GM18951 (cell line): ENCODE measurements at regions not wholly inside any gene's neighbourhood (a gene's known extent, or its start where the extent isn't known, plus 50 kb on each side); places are given as distances from the start of the nearest gene placed in this dataset.
"Not testable (repeated sequence)": the region's sequence is repeated elsewhere in the genome, so short reads cannot be mapped to it uniquely, and the experiment has no call there.

ENCODE experiments used
- POLR2A ChIP-seq: IDR thresholded peaks from 4 replicates; pipeline ENCODE4 v1.6.1; 2011; ENCODE audit warnings: mild to moderate bottlenecking; ENCODE audit not compliant: insufficient read length, insufficient read depth; ENCODE audit errors: extremely low read depth
- in situ Hi-C: fragments of 300-500 bp; cut with MboI; formaldehyde crosslinking; loops from one replicate; pipeline ENCODE4 v1.12.0; 2022; ENCODE audit warnings: low sequenced_read_pairs, mixed read lengths, inconsistent platforms; ENCODE audit not compliant: unreplicated experiment

DNA sequence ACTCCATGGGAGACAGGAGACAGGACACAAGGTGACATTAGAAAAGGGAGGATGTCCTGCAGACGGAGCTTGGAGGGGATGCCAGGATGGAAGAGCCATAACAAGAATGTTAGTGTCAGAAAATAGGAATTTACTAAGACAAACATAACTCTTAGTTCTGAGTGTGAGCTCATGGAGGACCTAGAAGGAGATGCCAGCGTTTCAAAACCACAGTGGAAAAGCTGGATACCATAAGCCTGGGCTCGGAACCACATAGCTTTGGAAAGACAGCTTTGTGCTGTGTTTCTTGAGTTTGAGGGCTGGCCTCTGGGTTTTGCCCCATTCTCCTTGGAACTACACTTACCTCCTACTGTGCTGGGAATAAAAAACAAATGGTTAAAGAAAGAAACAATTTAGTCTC is 128.4 kb downstream of the S1PR1 start:
- in situ Hi-C loops: no loop called here
- TF ChIP-seq POLR2A: no peak

DNA sequence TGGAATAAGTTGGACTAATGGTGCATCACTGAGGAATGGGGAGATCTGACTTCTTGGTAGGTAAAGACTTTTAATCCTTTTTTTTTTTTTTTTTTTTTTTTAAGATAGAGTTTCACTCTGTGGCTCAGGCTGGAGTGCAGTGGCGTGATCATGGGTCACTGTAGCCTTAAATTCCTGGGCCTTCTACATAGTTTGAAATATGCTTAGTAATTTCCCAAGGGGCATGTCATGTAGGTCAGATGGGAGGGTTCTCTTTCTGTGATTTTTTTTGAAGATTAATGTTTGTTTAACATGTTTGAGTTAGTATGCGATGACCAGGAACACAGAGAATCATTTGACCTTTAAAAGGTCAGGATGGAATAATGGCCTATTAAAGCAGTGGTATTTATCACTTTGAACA is 129.1 kb downstream of the S1PR1 start:
- TF ChIP-seq POLR2A: no peak
- in situ Hi-C loops: no loop called here

DNA sequence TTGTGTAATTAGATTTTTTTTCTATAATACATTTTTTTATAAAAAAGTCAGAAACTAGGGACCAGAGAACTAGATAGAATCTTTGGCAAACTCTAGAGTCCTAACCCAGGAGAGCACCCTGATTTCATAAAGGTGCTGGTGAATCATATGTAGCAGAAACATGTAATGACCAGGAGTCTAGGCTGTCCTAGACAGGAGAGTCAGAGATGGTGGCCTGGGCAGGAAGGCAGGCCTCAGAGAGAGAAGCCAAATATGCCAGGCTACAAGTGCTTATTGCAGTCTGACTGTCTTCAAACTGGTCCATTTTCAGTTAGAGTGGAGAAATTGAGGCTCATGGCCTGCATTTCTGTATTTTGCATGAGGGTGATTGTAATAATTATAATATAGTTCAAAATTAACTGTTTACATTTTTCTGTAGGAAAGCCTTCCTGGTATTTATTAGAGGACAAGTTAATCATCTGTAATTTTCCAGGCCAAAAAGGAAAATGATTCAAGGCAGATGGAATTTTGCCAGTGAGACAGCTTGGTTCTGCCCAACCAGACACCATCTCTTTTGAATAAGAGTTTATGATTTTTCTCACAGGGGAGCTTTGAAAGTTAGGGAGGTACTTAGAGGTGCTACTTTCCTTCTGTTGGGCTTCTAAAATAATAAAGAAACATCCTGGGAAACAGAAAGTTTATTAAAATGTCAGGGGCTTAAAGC is 129.8 kb downstream of the S1PR1 start:
- in situ Hi-C loops: no loop called here
- no peak for TF ChIP-seq POLR2A

DNA sequence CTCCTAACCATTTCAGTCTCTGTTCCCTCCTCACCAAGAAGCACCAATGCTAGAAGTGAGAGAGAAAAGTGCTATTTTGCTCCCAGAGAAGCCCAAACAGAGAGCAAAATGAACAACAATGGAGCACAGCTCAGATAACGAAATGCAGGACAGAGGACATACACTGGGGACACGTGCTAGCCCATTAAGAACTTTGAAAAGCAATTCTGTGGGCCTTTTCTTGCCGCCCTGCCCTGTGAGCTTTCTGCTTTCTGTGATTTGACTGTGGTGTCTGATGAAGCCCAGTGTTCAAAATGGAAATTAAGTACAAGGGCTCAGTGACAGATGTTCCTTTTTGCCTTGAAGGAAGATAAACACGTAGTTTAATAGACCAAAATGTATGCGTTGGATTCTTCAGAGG is 130.8 kb downstream of the S1PR1 start:
- no peak for TF ChIP-seq POLR2A
- in situ Hi-C loops: no loop called here

DNA sequence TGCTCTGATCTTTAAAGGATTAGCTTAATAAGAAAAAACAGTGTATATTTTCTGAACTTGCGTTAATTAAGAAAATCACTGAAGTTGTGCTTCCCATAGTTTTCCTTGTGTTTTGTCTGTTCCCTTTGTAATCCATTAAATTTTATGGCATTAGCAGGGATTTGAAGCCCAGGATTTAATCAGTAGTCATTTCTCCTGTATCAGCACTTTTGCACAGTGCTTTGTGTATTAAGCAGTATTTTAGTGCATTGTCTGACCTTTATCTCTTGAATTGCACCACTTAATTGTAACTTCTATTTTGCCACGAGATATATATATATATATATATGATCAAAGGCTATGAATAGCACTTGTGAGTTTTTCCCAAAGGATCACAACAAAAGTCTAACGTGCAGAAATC is 133.7 kb downstream of the S1PR1 start:
- in situ Hi-C loops: no loop called here
- no peak for TF ChIP-seq POLR2A

DNA sequence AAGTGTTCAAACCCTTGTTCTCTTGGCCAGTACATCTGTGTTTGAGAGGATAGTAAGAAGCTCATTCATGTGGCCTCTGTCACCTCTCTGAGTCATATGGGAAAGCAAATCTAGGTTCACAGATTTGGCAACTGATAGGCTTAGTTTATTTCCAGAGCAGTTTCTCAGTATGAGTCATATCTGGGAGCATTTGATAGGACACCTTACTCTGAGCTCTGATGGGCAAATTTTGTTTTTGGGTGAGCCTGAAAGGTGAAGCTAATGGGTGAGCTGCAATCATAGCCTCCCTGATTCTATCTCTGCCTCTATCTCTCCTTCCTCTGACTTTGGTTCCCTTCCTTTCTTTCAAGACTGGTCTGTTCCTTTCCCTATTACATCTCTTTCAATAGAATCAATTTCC is 134.4 kb downstream of the S1PR1 start:
- no peak for TF ChIP-seq POLR2A
- in situ Hi-C loops: no loop called here

DNA sequence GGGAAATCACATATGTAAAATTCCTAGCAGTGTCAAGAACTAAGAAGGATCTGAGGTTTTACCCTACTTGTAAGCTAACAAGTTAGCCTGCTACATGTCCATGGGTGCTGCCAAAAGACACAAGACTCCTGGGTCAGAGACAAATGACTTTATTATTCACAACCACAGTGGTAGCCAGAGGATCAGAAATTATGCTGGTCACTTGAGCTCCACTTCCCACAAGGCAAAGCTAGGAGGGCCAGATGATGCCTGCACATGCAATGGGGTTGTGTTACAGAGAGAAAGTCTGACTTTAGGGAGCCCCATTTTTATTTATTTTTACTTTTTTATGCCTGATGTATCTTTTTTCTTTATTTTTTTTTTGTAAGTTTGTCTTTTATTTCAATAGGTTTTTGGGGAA is 136.8 kb downstream of the S1PR1 start:
- TF ChIP-seq POLR2A: no peak
- in situ Hi-C loops: no loop called here

DNA sequence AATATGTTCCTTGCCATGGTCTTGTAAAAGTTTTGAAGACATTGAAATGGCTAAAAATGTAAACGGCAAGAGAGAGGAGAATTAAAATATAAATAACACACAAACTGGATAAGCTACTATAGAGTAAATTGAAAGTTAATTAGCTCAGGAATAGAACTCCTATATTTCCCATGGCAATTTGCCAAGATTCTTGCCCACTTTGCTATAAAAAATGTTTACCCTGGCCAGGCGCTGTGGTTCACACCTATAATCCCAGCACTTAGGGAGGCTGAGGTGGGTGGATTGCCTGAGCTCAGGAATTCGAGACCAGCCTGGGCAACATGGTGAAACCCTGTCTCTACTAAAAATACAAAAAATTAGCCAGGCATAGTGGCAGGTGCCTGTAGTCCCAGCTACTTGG is 138.6 kb downstream of the S1PR1 start:
- in situ Hi-C loops: not testable (repeated sequence)

DNA sequence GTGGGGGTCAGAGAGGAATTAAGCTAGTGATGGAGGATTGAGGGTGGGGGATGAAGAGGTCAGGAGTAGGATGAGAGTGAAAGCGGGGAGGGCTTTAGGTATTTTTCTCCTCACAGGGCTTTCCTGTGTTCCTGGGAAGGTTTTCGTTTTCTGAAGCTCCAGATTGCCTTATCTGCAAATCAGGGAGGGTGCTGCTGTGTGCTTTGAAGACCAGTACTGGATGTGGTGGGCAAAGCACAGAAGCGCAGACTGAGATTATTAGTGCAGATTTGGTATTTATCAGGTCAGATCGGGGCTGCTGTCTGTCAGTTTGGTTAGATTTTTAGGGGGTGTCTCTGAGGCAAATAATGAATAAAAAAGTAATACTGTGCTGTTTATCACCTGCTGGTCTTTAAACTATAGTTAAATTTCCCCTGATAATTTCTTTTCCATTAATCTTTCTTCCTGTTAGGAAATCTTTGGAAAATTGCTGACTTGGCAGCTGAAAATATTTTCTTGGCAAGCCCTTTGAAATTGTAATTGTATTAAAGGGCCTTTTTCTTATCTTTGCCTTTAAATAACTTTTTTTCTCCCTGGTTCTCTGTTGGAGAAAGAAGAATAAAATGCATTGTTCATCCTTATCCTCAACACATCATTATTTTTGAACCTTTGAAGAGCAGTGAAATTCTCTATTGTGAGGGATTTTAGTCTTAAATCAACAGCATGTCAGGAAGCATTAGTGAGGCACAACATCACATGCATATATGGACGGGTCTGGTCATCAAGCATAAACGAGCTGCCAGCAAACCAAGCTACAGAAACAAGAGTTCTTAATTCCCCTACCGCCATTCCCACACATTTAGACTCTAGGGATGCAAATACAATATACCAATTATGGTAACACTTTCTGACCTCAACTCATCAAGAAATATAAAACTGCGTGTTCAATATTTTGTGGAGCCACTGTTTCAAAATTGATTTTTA is 139.6 kb downstream of the S1PR1 start:
- in situ Hi-C loops: no loop called here
- no peak for TF ChIP-seq POLR2A

DNA sequence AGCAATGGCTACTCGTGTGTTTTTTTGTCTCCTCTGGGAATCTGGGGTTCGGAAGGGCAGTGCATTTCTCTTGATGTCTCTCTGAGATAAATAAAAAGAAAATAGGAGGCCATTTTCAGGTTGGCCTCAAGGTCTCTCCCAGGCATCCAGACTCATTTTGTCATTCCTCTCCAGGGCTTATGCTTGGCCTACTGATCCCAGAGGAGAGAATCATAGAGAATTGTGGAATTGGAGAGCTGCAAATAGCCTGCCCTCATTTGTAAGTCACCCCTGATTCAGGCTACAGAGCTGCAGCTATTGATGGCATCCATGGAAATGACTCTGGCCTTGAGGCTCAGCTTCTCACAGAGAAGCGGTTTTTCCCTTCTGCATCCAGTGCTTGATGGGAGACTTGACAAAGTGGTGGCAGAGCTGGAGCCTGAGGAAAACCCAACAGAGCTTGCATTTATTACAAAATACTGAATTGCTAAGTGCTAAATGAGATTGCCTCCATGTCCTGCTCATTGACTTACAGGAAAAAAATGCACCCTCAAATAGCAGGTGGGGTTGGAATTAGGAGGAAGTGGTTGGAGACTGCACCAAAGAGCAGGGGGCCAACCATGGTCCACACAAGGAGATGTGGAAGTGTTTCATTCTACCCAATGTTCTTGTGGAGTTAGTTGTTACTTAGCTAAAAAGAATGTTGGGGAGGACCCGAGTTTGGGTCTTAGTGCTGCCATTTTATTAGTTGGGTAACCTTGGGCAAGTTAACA is 140.4 kb downstream of the S1PR1 start:
- no peak for TF ChIP-seq POLR2A
- in situ Hi-C loops: no loop called here

DNA sequence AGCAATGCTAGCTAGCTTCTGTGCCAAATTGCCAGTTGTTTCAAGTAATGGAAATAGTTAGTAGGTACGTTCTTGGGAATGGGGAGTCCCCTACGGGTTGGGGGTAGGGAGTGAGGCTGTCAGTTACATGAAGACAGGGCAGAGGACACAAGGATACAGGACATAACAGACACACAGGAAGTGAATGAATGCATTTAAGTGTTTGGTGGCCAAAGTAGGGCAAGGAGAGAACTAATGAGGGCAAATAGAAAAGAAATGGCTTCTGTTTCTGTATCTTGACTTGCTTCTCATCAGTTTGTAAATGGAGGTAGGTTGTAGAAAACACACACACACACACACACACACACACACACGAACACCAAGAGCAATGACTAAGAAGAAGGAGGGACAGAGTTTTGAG is 142.2 kb downstream of the S1PR1 start:
- in situ Hi-C loops: no loop called here
- TF ChIP-seq POLR2A: no peak

DNA sequence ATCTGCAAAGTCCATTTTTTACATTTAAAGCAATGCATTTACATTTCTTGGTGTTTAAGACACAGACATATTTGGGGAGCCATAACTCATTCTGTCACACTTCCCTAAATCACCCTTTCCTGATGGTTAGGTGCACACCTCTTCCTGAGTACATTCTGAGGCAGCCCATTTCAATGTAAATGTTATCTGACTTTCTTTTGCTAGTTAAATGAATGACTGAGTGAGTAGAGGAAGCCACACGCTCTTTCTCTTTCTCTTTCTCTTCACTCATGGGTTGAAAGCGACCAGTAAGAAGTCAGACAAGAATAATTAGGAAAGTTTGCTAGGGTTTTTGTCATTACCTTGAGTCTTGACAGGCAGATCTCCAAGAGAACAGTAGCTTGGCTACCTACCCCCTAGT is 143.1 kb downstream of the S1PR1 start:
- no peak for TF ChIP-seq POLR2A
- in situ Hi-C loops: no loop called here

DNA sequence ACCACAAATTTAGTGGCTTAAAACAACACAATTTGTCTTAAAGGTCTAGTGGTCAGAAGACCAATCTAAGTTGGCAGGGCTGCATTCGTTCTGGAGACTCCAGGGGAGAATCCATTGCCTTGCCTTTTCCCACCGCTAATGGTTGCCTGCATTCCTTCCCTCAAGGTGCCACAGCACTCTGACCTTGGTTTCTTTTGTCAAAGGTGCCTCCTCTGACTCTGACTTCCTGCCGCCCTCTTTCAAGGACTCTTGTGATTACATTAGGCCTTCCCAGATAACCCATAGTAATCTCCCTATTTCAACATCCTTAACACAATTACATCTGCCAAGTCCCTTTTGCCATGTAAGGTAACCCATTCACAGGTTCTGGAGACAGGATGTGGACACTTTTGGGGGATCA is 145.3 kb downstream of the S1PR1 start:
- in situ Hi-C loops: no loop called here
- TF ChIP-seq POLR2A: no peak
